ENCODE measurements at regions not wholly inside any gene's neighbourhood (a gene's known extent, or its start where the extent isn't known, plus 50 kb on each side); places are given as distances from the start of the nearest gene placed in this dataset.
A peak's percentile ranks its signal among the peaks of the same experiment; 100 is the strongest.

DNA sequence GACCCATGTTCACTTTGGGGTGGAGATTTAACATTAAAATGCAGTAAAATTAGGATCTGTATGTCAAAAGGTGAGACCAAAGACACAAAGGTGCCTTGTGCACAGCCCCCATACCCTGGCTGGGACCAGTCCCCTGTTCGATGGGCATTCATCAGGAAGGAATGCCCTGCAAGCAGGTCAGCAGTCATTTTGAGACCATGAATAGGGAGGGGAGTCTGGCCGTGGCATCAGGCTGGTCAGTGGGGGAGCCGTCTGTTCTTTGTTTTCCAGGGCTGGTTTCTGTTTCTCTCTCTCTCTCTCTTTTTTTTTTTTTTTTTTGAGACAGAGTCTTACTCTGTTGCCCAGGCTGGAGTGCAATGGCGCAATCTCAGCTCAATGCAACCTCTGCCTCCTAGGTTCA is 68.9 kb upstream of the GOLM1 start:
- no peak for DNase-seq (ENCODE audit: low read depth)

DNA sequence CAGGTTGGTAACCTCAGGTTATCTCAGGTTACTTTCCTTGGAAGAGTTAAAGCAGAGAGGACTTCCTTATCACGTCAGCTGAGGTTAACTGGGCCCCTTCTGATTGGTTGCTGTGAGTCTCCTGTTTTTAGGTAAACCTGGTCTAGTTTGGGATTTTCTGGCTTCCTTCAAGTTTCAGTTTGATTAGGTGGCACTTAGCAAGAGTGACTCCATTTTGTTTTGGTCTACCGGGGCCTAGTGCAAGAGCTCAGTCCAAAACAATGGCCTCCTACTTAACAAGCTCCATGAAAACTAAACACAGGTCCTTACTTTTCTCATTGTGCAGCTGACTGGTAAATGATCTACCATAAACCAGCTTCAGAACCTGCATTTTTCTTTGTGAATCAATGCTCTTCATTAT is 67.2 kb upstream of the GOLM1 start:
- no peak for DNase-seq (ENCODE audit: low read depth)

DNA sequence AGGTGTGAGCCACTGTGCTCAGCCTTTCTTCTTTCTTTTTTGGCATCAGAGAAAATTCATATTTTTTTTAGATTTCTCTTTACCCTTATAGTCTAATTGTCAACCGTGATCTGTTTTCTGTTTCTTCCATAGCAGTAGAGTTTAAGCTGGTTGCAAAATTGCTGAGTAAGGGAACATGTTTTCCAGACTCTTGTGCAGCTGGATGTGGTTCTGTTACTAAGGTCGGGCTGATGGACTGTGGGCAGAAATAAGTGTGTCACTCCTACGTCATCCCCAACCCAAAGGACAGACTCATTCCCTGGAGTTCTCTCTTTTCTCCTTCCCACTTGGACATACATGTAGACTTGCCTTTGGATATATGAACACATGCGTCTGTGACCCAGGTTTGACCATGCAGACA is 64.1 kb upstream of the GOLM1 start:
- peak; percentile 26 for DNase-seq (ENCODE audit: low read depth)
